Natural killer cell (primary cell): ENCODE measurements at regions not wholly inside any gene's neighbourhood (a gene's known extent, or its start where the extent isn't known, plus 50 kb on each side); places are given as distances from the start of the nearest gene placed in this dataset.

Experiments used
- ATAC-seq, 3 donors: fragments of 150-1000 bp in 2 of 3; fragments of 200-7000 bp in 1 of 3; cut with Tn5 transposase; 1 replicate in 1 of 3; 2 replicates in 2 of 3; pipeline ENCODE4 v1.10.0; 2021; ENCODE audit warnings: mild to moderate bottlenecking in 2 of 3, moderate library complexity in 2 of 3
- DNase-seq, 2 donors: peaks; one replicate each; pipeline versions ENCODE4 v3.0.0 to v3.0.0-alpha.2; 2013 to 2021; ENCODE audit warnings: mixed read lengths in 1 of 2
- H3K27ac ChIP-seq: one replicate; pipeline ENCODE4 v1.5.1; 2013; ENCODE audit warnings: mild to moderate bottlenecking, low read length
- H3K27me3 ChIP-seq: one replicate; pipeline ENCODE4 v1.6.1; 2013; ENCODE audit warnings: low read length; ENCODE audit not compliant: control insufficient read depth, insufficient read depth
- H3K36me3 ChIP-seq: one replicate; pipeline ENCODE4 v1.6.1; 2013; ENCODE audit warnings: low read length; ENCODE audit not compliant: control insufficient read depth, insufficient read depth
- H3K4me1 ChIP-seq: one replicate; pipeline ENCODE4 v1.6.1; 2013; ENCODE audit warnings: low read length; ENCODE audit not compliant: control insufficient read depth, insufficient read depth
- H3K4me3 ChIP-seq: one replicate; pipeline ENCODE4 v1.5.1; 2013; ENCODE audit warnings: low read length
- H3K9me3 ChIP-seq: one replicate; pipeline ENCODE4 v1.6.1; 2013; ENCODE audit warnings: low read length; ENCODE audit not compliant: control insufficient read depth, insufficient read depth
- H3K27ac Mint-ChIP-seq, 2 donors: one replicate each; pipeline ENCODE4 v1.8.0; 2022; ENCODE audit warnings: mild to moderate bottlenecking in 2 of 2, mixed read lengths in 2 of 2, moderate library complexity in 1 of 2
- H3K27me3 Mint-ChIP-seq, 2 donors: one replicate each; pipeline ENCODE4 v1.8.0; 2022; ENCODE audit warnings: low read depth in 2 of 2, mixed read lengths in 2 of 2
- H3K36me3 Mint-ChIP-seq: one replicate; pipeline ENCODE4 v1.8.0; 2022; ENCODE audit warnings: mixed read lengths
- H3K4me1 Mint-ChIP-seq, 2 donors: one replicate each; pipeline ENCODE4 v1.8.0; 2022; ENCODE audit warnings: mixed read lengths in 2 of 2
- H3K4me3 Mint-ChIP-seq: one replicate; pipeline ENCODE4 v1.8.0; 2022; ENCODE audit warnings: mild to moderate bottlenecking, moderate library complexity, mixed read lengths
- H3K9me3 Mint-ChIP-seq, 2 donors: one replicate each; pipeline ENCODE4 v1.8.0; 2022; ENCODE audit warnings: mixed read lengths in 2 of 2
- WGBS: methylation state at CpG from one replicate; pipeline ENCODE4 v1.1.7; 2013; ENCODE audit warnings: missing lambda C conversion rate; ENCODE audit not compliant: insufficient coverage; 5-methylcytosine and 5-hydroxymethylcytosine counted together
- intact Hi-C: fragments of 100-400 bp; cut with micrococcal nuclease; formaldehyde crosslinking; loops from one replicate; pipeline ENCODE4 v1.14.2; 2022
- TF ChIP-seq, protein P1 (sequence below): fragments of 200-600 bp; IDR thresholded peaks from one replicate; pipeline ENCODE4 v1.8.0; 2022; ENCODE audit warnings: antibody characterized with exemption

- no peak overlapping the region for H3K4me3 ChIP-seq
- TF ChIP-seq, protein P1, sequence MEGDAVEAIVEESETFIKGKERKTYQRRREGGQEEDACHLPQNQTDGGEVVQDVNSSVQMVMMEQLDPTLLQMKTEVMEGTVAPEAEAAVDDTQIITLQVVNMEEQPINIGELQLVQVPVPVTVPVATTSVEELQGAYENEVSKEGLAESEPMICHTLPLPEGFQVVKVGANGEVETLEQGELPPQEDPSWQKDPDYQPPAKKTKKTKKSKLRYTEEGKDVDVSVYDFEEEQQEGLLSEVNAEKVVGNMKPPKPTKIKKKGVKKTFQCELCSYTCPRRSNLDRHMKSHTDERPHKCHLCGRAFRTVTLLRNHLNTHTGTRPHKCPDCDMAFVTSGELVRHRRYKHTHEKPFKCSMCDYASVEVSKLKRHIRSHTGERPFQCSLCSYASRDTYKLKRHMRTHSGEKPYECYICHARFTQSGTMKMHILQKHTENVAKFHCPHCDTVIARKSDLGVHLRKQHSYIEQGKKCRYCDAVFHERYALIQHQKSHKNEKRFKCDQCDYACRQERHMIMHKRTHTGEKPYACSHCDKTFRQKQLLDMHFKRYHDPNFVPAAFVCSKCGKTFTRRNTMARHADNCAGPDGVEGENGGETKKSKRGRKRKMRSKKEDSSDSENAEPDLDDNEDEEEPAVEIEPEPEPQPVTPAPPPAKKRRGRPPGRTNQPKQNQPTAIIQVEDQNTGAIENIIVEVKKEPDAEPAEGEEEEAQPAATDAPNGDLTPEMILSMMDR: no peak
- no peaks in the 10 kb centered on the region for H3K9me3 Mint-ChIP-seq
- no peaks in the 10 kb centered on the region for H3K4me1 Mint-ChIP-seq
- no peaks in the 10 kb centered on the region for H3K36me3 Mint-ChIP-seq
- no peaks in the 10 kb centered on the region for H3K36me3 ChIP-seq
- intact Hi-C loops: no loop called here
- no peaks in the 10 kb centered on the region for H3K27me3 ChIP-seq
- H3K4me1 ChIP-seq: no peaks in the 10 kb centered on the region
- no peak overlapping the region for H3K27ac ChIP-seq
- peaks cover 2 to 18% of the 10 kb centered on the region in 2 donors for H3K27me3 Mint-ChIP-seq
- H3K9me3 ChIP-seq: no peaks in the 10 kb centered on the region
- ATAC-seq (no peak), DNase-seq (no peak)
- WGBS: 87% methylated on average over 6 of the region's 6 CpGs
- H3K4me3 Mint-ChIP-seq: no peak overlapping the region
- no peak overlapping the region for H3K27ac Mint-ChIP-seq
Observed at GRCh38 chr3:24663406-24663805, 168.8 kb upstream of the THRB start.

DNA sequence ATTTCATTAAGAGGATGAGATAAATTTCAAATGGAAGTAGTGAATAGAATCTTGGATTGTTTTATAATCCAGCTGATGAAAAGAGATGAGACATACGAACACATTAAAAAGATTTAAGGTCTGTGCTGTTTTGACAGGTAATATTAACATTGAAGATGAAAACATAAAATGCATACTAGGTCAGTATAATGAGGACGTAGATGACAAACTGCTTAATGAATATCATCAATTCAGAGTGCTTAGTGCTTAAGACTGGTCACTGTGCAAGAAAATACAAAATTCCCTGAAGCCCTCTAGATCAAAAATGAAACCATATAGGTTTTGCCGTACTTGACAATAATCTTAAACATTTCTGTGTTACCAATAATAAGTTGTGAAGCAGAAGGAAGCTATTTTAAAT is 173.4 kb upstream of the THRB start:
- H3K27ac Mint-ChIP-seq: no peak overlapping the region
- peaks cover 0 to 14% of the 10 kb centered on the region in 2 donors for H3K27me3 Mint-ChIP-seq
- WGBS: 94% methylated on average over 3 of the region's 3 CpGs
- TF ChIP-seq, protein P1: no peak
- Histone ChIP-seq H3K4me1 (no peaks in the 10 kb centered on the region), H3K27me3 (no peaks in the 10 kb centered on the region), H3K4me3 (no peak overlapping the region), H3K9me3 (no peaks in the 10 kb centered on the region), H3K36me3 (no peaks in the 10 kb centered on the region), H3K27ac (no peak overlapping the region)
- no peak for ATAC-seq
- H3K36me3 Mint-ChIP-seq: no peaks in the 10 kb centered on the region
- H3K4me1 Mint-ChIP-seq: no peaks in the 10 kb centered on the region
- no peak for DNase-seq
- intact Hi-C loops: no loop called here
- H3K9me3 Mint-ChIP-seq: no peaks in the 10 kb centered on the region
- H3K4me3 Mint-ChIP-seq: no peak overlapping the region

GRCh38 chr3:24670871-24671270 is 176.2 kb upstream of the THRB start:
- Mint-ChIP-seq H3K27me3 (peaks cover 2 to 14% of the 10 kb centered on the region in 2 donors), H3K9me3 (no peaks in the 10 kb centered on the region), H3K27ac (no peak overlapping the region), H3K36me3 (no peaks in the 10 kb centered on the region), H3K4me1 (no peaks in the 10 kb centered on the region), H3K4me3 (no peak overlapping the region)
- no peaks in the 10 kb centered on the region for H3K27me3 ChIP-seq
- H3K9me3 ChIP-seq: no peaks in the 10 kb centered on the region
- 93% methylated on average over 2 of the region's 3 CpGs for WGBS
- intact Hi-C loops: no loop called here
- H3K4me3 ChIP-seq: no peak overlapping the region
- DNase-seq (no peak), ATAC-seq (no peak)
- H3K27ac ChIP-seq: no peak overlapping the region
- H3K4me1 ChIP-seq: no peaks in the 10 kb centered on the region
- H3K36me3 ChIP-seq: no peaks in the 10 kb centered on the region
- TF ChIP-seq, protein P1: no peak

GRCh38 chr3:24673596-24673995 is 178.9 kb upstream of the THRB start:
- peaks cover 11 to 41% of the 10 kb centered on the region in 2 donors for H3K27me3 Mint-ChIP-seq
- ATAC-seq (no peak), DNase-seq (no peak)
- intact Hi-C loops: no loop called here
- H3K36me3 Mint-ChIP-seq: no peaks in the 10 kb centered on the region
- no peak overlapping the region for H3K27ac Mint-ChIP-seq
- Histone ChIP-seq H3K36me3 (no peaks in the 10 kb centered on the region), H3K27ac (no peak overlapping the region), H3K27me3 (no peaks in the 10 kb centered on the region), H3K9me3 (no peaks in the 10 kb centered on the region), H3K4me1 (peaks cover 4% of the 10 kb centered on the region), H3K4me3 (no peak overlapping the region)
- H3K4me1 Mint-ChIP-seq: peaks cover 12 to 15% of the 10 kb centered on the region in 2 donors
- H3K9me3 Mint-ChIP-seq: no peaks in the 10 kb centered on the region
- 100% methylated on average over 1 of the region's 1 CpG for WGBS
- no peak overlapping the region for H3K4me3 Mint-ChIP-seq
- TF ChIP-seq, protein P1: no peak
